Cardiac muscle cell (in vitro differentiated cells and primary cell): ENCODE measurements at regions not wholly inside any gene's neighbourhood (a gene's known extent, or its start where the extent isn't known, plus 50 kb on each side); places are given as distances from the start of the nearest gene placed in this dataset.

Source experiments
- DNase-seq, 2 donors: peaks; one replicate each; pipeline versions ENCODE4 v3.0.0 to v3.0.0-alpha.2; 2010 to 2017; ENCODE audit warnings: low read depth in 1 of 2, low spot score in 1 of 2
- H3K27ac ChIP-seq: fragments of 200-600 bp; sonication (generic); 2 replicates; pipeline ENCODE4 v1.5.1; 2016
- H3K27me3 ChIP-seq: fragments of 200-600 bp; sonication (generic); 2 replicates; pipeline ENCODE4 v1.6.0; 2016; ENCODE audit warnings: control low read depth
- H3K36me3 ChIP-seq: fragments of 200-600 bp; sonication (generic); 2 replicates; pipeline ENCODE4 v1.5.1; 2016; ENCODE audit warnings: control low read depth
- H3K4me1 ChIP-seq: fragments of 200-600 bp; sonication (generic); 2 replicates; pipeline ENCODE4 v1.8.1; 2017; ENCODE audit warnings: low read depth, mild to moderate bottlenecking, mixed run types
- H3K4me3 ChIP-seq: fragments of 200-600 bp; sonication (generic); 2 replicates; pipeline ENCODE4 v1.5.1; 2016; ENCODE audit warnings: mild to moderate bottlenecking
- H3K9me3 ChIP-seq: fragments of 200-600 bp; sonication (generic); 2 replicates; pipeline ENCODE4 v1.5.1; 2017; ENCODE audit warnings: low read depth, mild to moderate bottlenecking, control low read depth
- TF ChIP-seq, protein P1 (sequence below): IDR thresholded peaks from 2 replicates; pipeline ENCODE4 v1.5.1; 2012; ENCODE audit warnings: low read depth, mild to moderate bottlenecking, low read length

DNA sequence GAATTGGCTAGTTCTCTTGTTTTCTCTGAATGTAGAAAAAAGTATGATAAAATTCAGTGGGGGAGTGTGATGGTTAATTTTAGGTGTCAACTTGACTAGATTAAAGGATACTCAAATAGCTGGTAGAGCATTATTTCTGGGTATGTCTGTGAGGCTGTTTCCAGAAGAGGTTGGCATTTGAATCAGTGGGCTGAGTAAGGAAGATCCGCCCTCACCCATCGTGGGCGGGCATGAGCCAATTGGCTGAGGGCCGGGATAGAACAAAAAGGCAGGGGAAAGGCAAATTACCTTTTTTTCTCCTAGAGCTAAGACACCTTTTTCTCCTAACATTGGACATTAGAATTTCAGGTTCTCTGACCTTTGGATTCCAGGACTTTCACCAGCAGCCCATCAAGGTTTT lies 667.6 kb upstream of the SLC8A1 start:
- Histone ChIP-seq H3K27me3 (no peaks in the 10 kb centered on the region), H3K36me3 (no peaks in the 10 kb centered on the region), H3K27ac (no peak overlapping the region), H3K9me3 (no peaks in the 10 kb centered on the region), H3K4me1 (peaks cover 4% of the 10 kb centered on the region), H3K4me3 (no peak overlapping the region)
- DNase-seq, result no peak
- TF ChIP-seq, protein P1, sequence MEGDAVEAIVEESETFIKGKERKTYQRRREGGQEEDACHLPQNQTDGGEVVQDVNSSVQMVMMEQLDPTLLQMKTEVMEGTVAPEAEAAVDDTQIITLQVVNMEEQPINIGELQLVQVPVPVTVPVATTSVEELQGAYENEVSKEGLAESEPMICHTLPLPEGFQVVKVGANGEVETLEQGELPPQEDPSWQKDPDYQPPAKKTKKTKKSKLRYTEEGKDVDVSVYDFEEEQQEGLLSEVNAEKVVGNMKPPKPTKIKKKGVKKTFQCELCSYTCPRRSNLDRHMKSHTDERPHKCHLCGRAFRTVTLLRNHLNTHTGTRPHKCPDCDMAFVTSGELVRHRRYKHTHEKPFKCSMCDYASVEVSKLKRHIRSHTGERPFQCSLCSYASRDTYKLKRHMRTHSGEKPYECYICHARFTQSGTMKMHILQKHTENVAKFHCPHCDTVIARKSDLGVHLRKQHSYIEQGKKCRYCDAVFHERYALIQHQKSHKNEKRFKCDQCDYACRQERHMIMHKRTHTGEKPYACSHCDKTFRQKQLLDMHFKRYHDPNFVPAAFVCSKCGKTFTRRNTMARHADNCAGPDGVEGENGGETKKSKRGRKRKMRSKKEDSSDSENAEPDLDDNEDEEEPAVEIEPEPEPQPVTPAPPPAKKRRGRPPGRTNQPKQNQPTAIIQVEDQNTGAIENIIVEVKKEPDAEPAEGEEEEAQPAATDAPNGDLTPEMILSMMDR, result no peak

DNA sequence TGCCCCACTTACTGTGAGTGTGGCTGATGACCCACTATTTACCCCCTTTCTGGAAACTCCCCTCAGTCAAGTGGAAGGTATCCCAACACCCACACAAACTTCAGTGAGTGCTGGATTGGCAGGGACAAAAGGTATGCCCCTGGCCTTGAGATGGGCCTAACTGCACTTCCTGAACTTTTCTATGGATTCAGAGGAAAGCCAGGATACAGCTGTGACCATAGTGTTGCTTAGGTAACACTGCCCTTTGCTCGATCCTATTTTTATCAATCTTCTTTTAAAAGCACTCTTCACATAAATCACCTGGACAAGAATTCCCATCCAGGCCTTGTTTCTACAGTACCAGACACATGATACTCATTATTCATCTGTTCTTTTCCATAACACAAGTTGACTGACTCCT lies 671.5 kb upstream of the SLC8A1 start:
- no peaks in the 10 kb centered on the region for H3K27me3 ChIP-seq
- no peak for DNase-seq

DNA sequence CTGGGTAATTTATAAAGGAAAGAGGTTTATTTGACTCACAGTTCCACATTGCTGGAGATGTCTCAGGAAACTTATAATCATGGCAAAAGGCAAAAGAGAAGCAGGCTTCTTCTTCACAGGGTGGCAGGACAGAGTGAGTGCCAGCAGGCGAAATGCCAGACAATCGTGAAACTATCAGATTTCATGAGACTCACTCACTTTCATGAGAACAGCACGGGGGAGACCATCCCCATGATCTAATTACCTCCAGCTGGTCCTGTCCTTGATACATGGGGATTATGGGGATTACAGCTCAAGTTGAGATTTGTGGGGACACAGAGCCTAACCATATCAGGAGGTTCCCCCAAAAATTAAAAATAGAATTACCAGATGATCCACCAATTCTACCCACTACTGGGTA lies 675.5 kb upstream of the SLC8A1 start:
- no peak overlapping the region for H3K4me3 ChIP-seq
- TF ChIP-seq, protein P1, result no peak
- DNase-seq, result no peak
- peaks cover 10% of the 10 kb centered on the region for H3K4me1 ChIP-seq
- no peaks in the 10 kb centered on the region for H3K36me3 ChIP-seq
- no peaks in the 10 kb centered on the region for H3K27me3 ChIP-seq
- H3K27ac ChIP-seq, result no peak overlapping the region
- H3K9me3 ChIP-seq, result no peaks in the 10 kb centered on the region

More for the DNA sequence above, 671.5 kb upstream of the SLC8A1 start:
- Histone ChIP-seq H3K27ac (no peak overlapping the region), H3K9me3 (no peaks in the 10 kb centered on the region), H3K4me3 (no peak overlapping the region), H3K36me3 (no peaks in the 10 kb centered on the region), H3K4me1 (peaks cover 10% of the 10 kb centered on the region)
- TF ChIP-seq, protein P1, result no peak

DNA sequence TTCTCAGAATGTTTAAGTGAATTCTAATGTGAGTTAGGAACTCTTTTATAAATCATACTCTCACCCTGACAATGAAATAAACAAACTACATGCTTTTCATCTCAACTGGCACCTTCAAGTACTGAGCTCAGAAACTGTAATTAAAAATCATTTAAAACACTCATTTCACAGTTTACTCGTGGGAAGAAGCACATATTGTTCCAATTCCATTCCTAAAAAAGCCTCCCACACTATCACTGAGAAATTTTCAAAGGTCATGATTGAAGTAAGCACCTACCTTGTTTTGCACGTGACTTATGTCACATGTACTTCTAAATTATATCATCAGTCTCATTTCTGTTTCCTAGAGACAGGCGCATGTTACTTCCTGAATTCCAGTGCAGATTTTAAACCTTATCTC lies 678.1 kb upstream of the SLC8A1 start:
- DNase-seq, result no peak
- H3K4me3 ChIP-seq, result no peak overlapping the region
- TF ChIP-seq, protein P1, result no peak

DNA sequence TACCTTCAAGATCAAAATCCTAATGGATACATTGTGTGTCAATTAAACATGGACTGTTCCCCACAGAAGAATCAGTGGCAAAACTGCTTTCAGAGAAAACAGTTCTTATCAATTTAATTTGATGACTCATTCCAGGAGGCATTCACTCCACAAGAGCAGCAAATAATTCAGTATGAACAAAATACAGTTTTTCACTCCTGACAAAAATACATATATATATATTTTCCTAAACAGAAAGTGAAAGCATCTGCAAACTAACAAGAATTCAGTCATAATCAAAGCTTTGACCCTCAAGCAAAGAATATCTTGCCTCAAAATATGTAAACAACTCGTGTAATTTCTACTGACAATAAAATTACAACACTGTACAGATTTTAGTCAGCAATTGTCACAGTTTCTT lies 685.1 kb upstream of the SLC8A1 start:
- Histone ChIP-seq H3K4me1 (no peaks in the 10 kb centered on the region), H3K27me3 (no peaks in the 10 kb centered on the region), H3K4me3 (no peak overlapping the region), H3K9me3 (no peaks in the 10 kb centered on the region), H3K27ac (no peak overlapping the region), H3K36me3 (no peaks in the 10 kb centered on the region)
- peak in 1 of 2 donors; percentile 38 for DNase-seq
- TF ChIP-seq, protein P1, result no peak

More for the DNA sequence above, 678.1 kb upstream of the SLC8A1 start:
- no peak overlapping the region for H3K27ac ChIP-seq
- no peaks in the 10 kb centered on the region for H3K9me3 ChIP-seq
- no peaks in the 10 kb centered on the region for H3K27me3 ChIP-seq
- peaks cover 3% of the 10 kb centered on the region for H3K4me1 ChIP-seq
- no peaks in the 10 kb centered on the region for H3K36me3 ChIP-seq
